GM12892 (cell line): ENCODE measurements at regions not wholly inside any gene's neighbourhood (a gene's known extent, or its start where the extent isn't known, plus 50 kb on each side); places are given as distances from the start of the nearest gene placed in this dataset.
"Not testable (repeated sequence)": the region's sequence is repeated elsewhere in the genome, so short reads cannot be mapped to it uniquely, and the experiment has no call there.

Experiments
- DNase-seq: peaks from one replicate; pipeline ENCODE4 v3.0.0; 2011; ENCODE audit not compliant: insufficient read length
- FAIRE-seq: peaks from 2 replicates; lab custom pipeline; 2011; peaks lifted over from hg19 to GRCh38; lab: Jason Lieb, UNC
- POLR2A ChIP-seq: IDR thresholded peaks from 2 replicates; pipeline ENCODE4 v1.6.1; 2011; ENCODE audit warnings: low read depth, low read length, control low read depth
- POLR2AphosphoS5 ChIP-seq: IDR thresholded peaks from 2 replicates; pipeline ENCODE4 v1.6.1; 2011; ENCODE audit warnings: low read depth, low read length, control low read depth
- TAF1 ChIP-seq: IDR thresholded peaks from 2 replicates; pipeline ENCODE4 v1.6.1; 2011; ENCODE audit warnings: low read depth, mild to moderate bottlenecking, control low read depth, low read length, borderline replicate concordance

- no peak for FAIRE-seq
- DNase-seq: no peak
- no peak for TF ChIP-seq TAF1
- TF ChIP-seq POLR2A: no peak
These were observed 416.7 kb upstream of the MAOA start for GRCh38 chrX:43239356-43239755.

- no peak for FAIRE-seq
These were observed 400.5 kb upstream of the MAOA start for GRCh38 chrX:43255596-43255995.

DNA sequence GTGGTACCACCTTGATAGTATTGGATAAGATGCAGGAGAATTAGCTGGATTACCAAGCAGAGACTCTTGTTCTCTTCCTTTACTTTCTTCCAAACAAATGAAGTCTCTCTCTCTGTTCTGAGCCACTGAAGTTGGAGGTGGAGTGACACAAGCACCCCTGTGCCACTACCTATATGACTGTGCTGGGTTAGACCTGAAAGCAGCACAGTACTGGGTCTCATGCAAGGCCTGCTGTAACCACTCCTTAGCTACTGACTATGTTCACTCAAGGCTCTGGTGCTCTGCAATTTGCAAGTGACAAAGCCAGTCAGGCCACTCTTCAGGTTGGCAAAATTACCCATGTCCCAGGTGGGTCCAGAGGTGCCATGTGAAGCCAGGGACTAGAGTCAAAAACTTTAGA, 389.6 kb upstream of the MAOA start:
- DNase-seq (no peak), FAIRE-seq (no peak)
- no peak for TF ChIP-seq TAF1
- TF ChIP-seq POLR2AphosphoS5: no peak
- TF ChIP-seq POLR2A: no peak

More at GRCh38 chrX:43255596-43255995, 400.5 kb upstream of the MAOA start:
- DNase-seq: no peak
- no peak for TF ChIP-seq TAF1
- no peak for TF ChIP-seq POLR2AphosphoS5

DNA sequence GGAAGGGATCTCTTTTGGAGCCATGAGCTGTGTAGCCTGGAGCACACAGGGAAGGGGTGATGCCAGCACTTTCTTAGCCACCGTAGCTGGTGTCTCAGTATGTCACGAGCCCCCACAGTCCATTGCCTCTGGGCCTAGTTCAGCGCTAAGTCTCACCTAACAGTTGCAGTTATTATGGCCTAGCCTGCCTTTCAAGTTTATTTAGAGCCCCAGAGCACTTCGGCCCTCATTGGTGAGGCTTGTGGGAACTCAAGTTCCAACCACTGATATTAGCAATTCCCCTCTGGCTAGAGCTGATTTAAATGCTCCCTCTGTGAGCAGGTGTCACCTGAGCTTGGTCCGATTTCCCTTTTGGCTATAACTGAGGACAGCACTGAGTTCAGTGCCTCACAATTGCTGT, 388.4 kb upstream of the MAOA start:
- TF ChIP-seq POLR2A (no peak), POLR2AphosphoS5 (no peak), TAF1 (no peak)
- DNase-seq: no peak
- FAIRE-seq: no peak

DNA sequence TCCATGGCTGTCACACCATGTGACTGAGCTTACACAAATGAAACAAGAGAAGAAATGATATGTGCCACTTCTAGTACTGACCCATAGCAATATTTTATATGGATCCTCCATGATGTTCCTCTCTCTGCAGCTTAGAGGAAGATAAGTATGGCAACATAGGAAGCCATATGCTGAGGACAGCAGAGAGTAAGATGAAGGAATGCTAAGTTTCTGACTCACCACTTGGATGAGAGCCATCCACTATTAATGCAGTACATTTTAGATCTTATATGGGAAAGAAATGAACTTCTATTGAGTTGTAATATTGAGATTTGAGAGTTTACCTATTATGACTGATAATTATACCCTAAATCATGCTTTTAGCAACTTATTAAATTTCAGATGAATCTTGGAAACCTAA, 386.9 kb upstream of the MAOA start:
- FAIRE-seq (no peak), DNase-seq (no peak)
- no peak for TF ChIP-seq POLR2A
- no peak for TF ChIP-seq POLR2AphosphoS5
- no peak for TF ChIP-seq TAF1

GRCh38 chrX:43277879-43278278, 378.2 kb upstream of the MAOA start:
- FAIRE-seq: no peak
- TF ChIP-seq TAF1 (no peak), POLR2A (no peak), POLR2AphosphoS5 (no peak)
- DNase-seq: no peak

GRCh38 chrX:43278440-43278839, 377.7 kb upstream of the MAOA start:
- FAIRE-seq (no peak), DNase-seq (no peak)
- TF ChIP-seq POLR2A: no peak
- no peak for TF ChIP-seq POLR2AphosphoS5
- no peak for TF ChIP-seq TAF1

DNA sequence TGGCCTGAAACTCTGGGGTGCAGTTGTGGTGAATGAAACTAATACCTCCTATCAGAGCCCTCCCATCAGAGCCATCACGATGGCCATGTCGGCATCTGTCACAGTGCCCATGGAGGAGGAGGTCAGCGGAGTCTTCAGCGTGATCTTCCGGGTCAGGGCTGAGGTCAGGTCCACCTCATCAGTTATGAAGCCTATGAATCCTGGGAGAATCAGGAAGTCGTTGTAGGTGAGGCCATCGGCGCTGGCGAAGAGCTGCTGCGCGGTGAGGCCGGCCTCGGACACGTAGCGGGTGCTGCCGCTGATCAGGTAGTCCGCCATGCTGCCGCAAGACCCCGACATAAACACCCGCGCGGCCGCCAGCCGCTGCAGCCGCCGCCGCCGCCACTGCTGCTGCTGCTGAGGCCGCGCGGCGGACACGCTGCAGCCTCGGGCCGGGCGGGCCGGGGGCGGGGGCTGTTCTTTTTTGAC, 376.7 kb upstream of the MAOA start:
- DNase-seq (no peak), FAIRE-seq (no peak)
- no peak for TF ChIP-seq POLR2A
- no peak for TF ChIP-seq POLR2AphosphoS5
- TF ChIP-seq TAF1: no peak

DNA sequence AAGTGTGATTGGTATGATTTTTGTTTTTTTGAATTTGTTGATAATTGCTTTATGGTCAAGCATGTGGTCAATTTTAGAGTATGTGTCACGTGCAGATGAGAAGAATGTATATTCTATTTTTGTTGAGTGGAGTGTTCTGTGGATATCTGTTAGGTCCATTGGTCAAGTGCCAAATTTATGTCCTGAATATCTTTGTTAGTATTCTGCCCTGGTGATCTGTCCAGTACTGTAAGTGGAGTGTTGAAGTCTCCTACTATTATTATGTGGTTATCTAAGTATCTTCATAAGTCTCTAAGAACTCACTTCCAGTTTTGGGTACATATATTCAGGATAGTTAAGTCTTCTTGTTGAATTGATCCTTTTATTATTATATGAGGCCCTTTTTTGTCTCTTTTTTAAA, 372.9 kb upstream of the MAOA start:
- no peak for TF ChIP-seq TAF1
- TF ChIP-seq POLR2AphosphoS5: no peak
- no peak for TF ChIP-seq POLR2A

GRCh38 chrX:43311625-43312024, 344.5 kb upstream of the MAOA start:
- FAIRE-seq, DNase-seq: not testable (repeated sequence)

More for the DNA sequence above, 372.9 kb upstream of the MAOA start:
- FAIRE-seq (no peak), DNase-seq (no peak)

- no peak for TF ChIP-seq POLR2AphosphoS5
- TF ChIP-seq POLR2A: no peak
- no peak for TF ChIP-seq TAF1
- FAIRE-seq: no peak
- no peak for DNase-seq
These were observed 343.1 kb upstream of the MAOA start for GRCh38 chrX:43313035-43313434.

- FAIRE-seq (no peak), DNase-seq (no peak)
- TF ChIP-seq TAF1 (no peak), POLR2A (no peak), POLR2AphosphoS5 (no peak)
These were observed 341.6 kb upstream of the MAOA start for GRCh38 chrX:43314525-43314924.

- DNase-seq (no peak), FAIRE-seq (no peak)
- TF ChIP-seq POLR2AphosphoS5: no peak
- TF ChIP-seq TAF1: no peak
- TF ChIP-seq POLR2A: no peak
These were observed 340.5 kb upstream of the MAOA start for GRCh38 chrX:43315622-43316021.
